PC-9 (cell line): ENCODE measurements at regions not wholly inside any gene's neighbourhood (a gene's known extent, or its start where the extent isn't known, plus 50 kb on each side); places are given as distances from the start of the nearest gene placed in this dataset.
"Not testable (repeated sequence)": the region's sequence is repeated elsewhere in the genome, so short reads cannot be mapped to it uniquely, and the experiment has no call there.

ENCODE experiments used
- BruUV-seq: library from RNA; stranded (reverse); fragments of 400-500 nt; replicated peaks from 2 replicates; lab custom pipeline; 2021; lab: Mats Ljungman, UMichigan
- CTCF ChIA-PET: fragments of 300-600 bp; sonication (Branson Sonifier 250); formaldehyde crosslinking; loops from one replicate; lab custom pipeline; 2022; ENCODE audit warnings: antibody characterized with exemption; lab: Charles Lee
- POLR2A ChIA-PET: fragments of 300-600 bp; sonication (Branson Sonifier 250); formaldehyde crosslinking; loops from one replicate; lab custom pipeline; 2022; ENCODE audit warnings: antibody characterized with exemption; ENCODE audit not compliant: unreplicated experiment; lab: Charles Lee
- DNase-seq, 2 experiments: peaks; one replicate each; pipeline versions ENCODE4 v3.0.0 to v3.0.0-alpha.2; 2015 to 2022; ENCODE audit warnings: mixed read lengths in 1 of 2
- H2AFZ ChIP-seq: fragments of 200-600 bp; sonication (generic); 2 replicates; pipeline ENCODE4 v1.8.1; 2017; ENCODE audit warnings: antibody characterized with exemption
- H3F3A ChIP-seq: fragments of 200-600 bp; sonication (generic); 2 replicates; pipeline ENCODE4 v1.8.1; 2017; ENCODE audit warnings: antibody characterized with exemption, mild to moderate bottlenecking, low read depth; ENCODE audit not compliant: insufficient read depth
- H3K27ac ChIP-seq: fragments of 200-600 bp; sonication (generic); 2 replicates; pipeline ENCODE4 v1.6.1; 2016; ENCODE audit warnings: mixed run types
- H3K27me3 ChIP-seq: fragments of 200-600 bp; sonication (generic); 2 replicates; pipeline ENCODE4 v1.6.1; 2016; ENCODE audit warnings: low read depth, mixed run types; ENCODE audit not compliant: insufficient read depth
- H3K36me3 ChIP-seq: fragments of 200-600 bp; sonication (generic); 2 replicates; pipeline ENCODE4 v1.6.1; 2016; ENCODE audit warnings: low read depth, mixed run types
- H3K4me1 ChIP-seq: fragments of 200-600 bp; sonication (generic); replicated peaks from 2 replicates; pipeline ENCODE4 v1.6.1; 2016; ENCODE audit warnings: mixed run types; ENCODE audit not compliant: insufficient read depth
- H3K4me2 ChIP-seq: fragments of 200-600 bp; sonication (generic); 2 replicates; pipeline ENCODE4 v1.6.1; 2017; ENCODE audit warnings: mixed run types
- H3K4me3 ChIP-seq: fragments of 200-600 bp; sonication (generic); 2 replicates; pipeline ENCODE4 v1.6.1; 2016; ENCODE audit warnings: mixed run types
- H3K79me2 ChIP-seq: fragments of 200-600 bp; sonication (generic); 2 replicates; pipeline ENCODE4 v1.6.1; 2017; ENCODE audit warnings: low read depth, mixed run types
- H3K9me2 ChIP-seq: fragments of 200-600 bp; sonication (generic); 2 replicates; pipeline ENCODE4 v1.8.1; 2017; ENCODE audit warnings: mild to moderate bottlenecking; ENCODE audit not compliant: insufficient read depth
- H3K9me3 ChIP-seq: fragments of 200-600 bp; sonication (generic); 2 replicates; pipeline ENCODE4 v1.8.1; 2016; ENCODE audit warnings: low read depth; ENCODE audit not compliant: insufficient read depth
- H4K20me1 ChIP-seq: fragments of 200-600 bp; sonication (generic); 2 replicates; pipeline ENCODE4 v1.8.1; 2017; ENCODE audit not compliant: insufficient read depth
- CTCF ChIP-seq: fragments of 200-600 bp; sonication (generic); conservative IDR thresholded peaks from 2 replicates; pipeline ENCODE4 v1.6.1; 2017; ENCODE audit warnings: mixed run types, antibody characterized with exemption, mild to moderate bottlenecking, moderate library complexity
- EZH2 ChIP-seq: fragments of 200-600 bp; sonication (generic); IDR thresholded peaks from 2 replicates; pipeline ENCODE4 v1.8.0; 2017; ENCODE audit warnings: antibody characterized with exemption, low read depth
- intact Hi-C: fragments of 100-400 bp; cut with micrococcal nuclease; formaldehyde crosslinking; loops from one replicate; pipeline ENCODE4 v1.10.0; 2022; ENCODE audit not compliant: unreplicated experiment

- BruUV-seq = no TSS peak
- no peak for DNase-seq
- Histone ChIP-seq H2AFZ (no peak overlapping the region), H3K36me3 (no peaks in the 10 kb centered on the region), H4K20me1 (no peaks in the 10 kb centered on the region), H3K4me2 (no peak overlapping the region), H3K4me1 (no peaks in the 10 kb centered on the region), H3K9me2 (no peaks in the 10 kb centered on the region), H3K4me3 (no peak overlapping the region), H3K27me3 (peaks cover 69% of the 10 kb centered on the region), H3F3A (no peaks in the 10 kb centered on the region), H3K79me2 (no peaks in the 10 kb centered on the region), H3K9me3 (no peaks in the 10 kb centered on the region), H3K27ac (no peak overlapping the region)
- CTCF ChIA-PET = no interaction called here
- TF ChIP-seq CTCF (no peak), EZH2 (no peak)
- intact Hi-C loops = loop anchor here (5.0 kb wide), 2 partner anchors 1541 to 1891 kb away; no protein-coding TSS in a partner anchor
- POLR2A ChIA-PET = no interaction called here
Measured at GRCh38 chr19:30681162-30682100, 309.2 kb downstream of the ZNF536 start.

DNA sequence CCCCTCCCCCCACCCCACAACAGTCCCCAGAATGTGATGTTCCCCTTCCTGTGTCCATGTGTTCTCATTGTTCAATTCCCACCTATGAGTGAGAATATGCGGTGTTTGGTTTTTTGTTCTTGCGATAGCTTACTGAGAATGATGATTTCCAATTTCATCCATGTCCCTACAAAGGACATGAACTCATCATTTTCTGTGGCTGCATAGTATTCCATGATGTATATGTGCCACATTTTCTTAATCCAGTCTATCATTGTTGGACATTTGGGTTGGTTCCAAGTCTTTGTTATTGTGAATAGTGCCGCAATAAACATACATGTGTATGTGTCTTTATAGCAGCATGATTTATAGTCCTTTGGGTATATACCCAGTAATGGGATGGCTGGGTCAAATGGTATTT lies 308.2 kb downstream of the ZNF536 start:
- CTCF ChIA-PET, H3K4me3 ChIP-seq, POLR2A ChIA-PET, H2AFZ ChIP-seq, H3K9me3 ChIP-seq, H3F3A ChIP-seq, H3K79me2 ChIP-seq, H3K36me3 ChIP-seq, BruUV-seq, DNase-seq, H4K20me1 ChIP-seq, H3K27ac ChIP-seq, H3K4me1 ChIP-seq, H3K4me2 ChIP-seq, H3K9me2 ChIP-seq: not testable (repeated sequence)
- intact Hi-C loops = loop anchor here (5.0 kb wide), 2 partner anchors 1542 to 1892 kb away; no protein-coding TSS in a partner anchor
- peaks cover 60% of the 10 kb centered on the region for H3K27me3 ChIP-seq

DNA sequence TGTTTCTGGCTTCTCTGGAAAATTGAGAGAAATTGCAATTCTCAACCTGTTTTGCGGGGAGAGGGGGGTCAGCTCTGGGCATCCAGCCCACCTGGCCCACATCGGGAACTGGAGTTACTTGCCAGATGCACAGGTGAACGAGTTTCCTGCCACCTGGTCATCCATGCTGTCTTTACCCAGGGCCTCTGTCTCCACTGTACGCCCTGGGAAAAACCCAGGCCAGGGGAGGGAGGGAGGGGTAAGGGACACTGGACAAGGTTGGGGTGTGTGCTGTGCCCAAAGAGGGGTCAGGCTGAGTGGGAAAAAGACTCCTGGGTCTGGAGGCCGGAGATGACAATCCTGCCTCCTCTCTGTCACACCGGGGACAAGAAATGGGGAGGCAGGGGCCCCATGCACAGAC lies 307.6 kb downstream of the ZNF536 start:
- no peaks in the 10 kb centered on the region for H4K20me1 ChIP-seq
- H3K27ac ChIP-seq = no peak overlapping the region
- intact Hi-C loops = loop anchor here (5.0 kb wide), 2 partner anchors 1543 to 1893 kb away; no protein-coding TSS in a partner anchor
- H3K4me1 ChIP-seq = no peaks in the 10 kb centered on the region
- H3K4me2 ChIP-seq = no peak overlapping the region
- CTCF ChIA-PET = no interaction called here
- H3F3A ChIP-seq = no peaks in the 10 kb centered on the region
- H3K4me3 ChIP-seq = no peak overlapping the region
- POLR2A ChIA-PET = no interaction called here
- no peaks in the 10 kb centered on the region for H3K79me2 ChIP-seq
- no peaks in the 10 kb centered on the region for H3K9me3 ChIP-seq
- no TSS peak for BruUV-seq
- no peak for DNase-seq
- TF ChIP-seq CTCF = no peak
- no peak overlapping the region for H2AFZ ChIP-seq
- H3K36me3 ChIP-seq = no peaks in the 10 kb centered on the region
- H3K27me3 ChIP-seq = peaks cover 64% of the 10 kb centered on the region
- no peaks in the 10 kb centered on the region for H3K9me2 ChIP-seq
